A673 (cell line): ENCODE measurements at regions not wholly inside any gene's neighbourhood (a gene's known extent, or its start where the extent isn't known, plus 50 kb on each side); places are given as distances from the start of the nearest gene placed in this dataset.

Experiments used
- EZH2 ChIP-seq: fragments of 200-600 bp; sonication (generic); IDR thresholded peaks from 2 replicates; pipeline ENCODE4 v1.6.1; 2017; ENCODE audit warnings: borderline replicate concordance, low read depth, mild to moderate bottlenecking, mixed read lengths, antibody characterized with exemption, low read length; ENCODE audit not compliant: poor library complexity, severe bottlenecking
- TF ChIP-seq, protein P1 (sequence below): fragments of 300-800, 200-600 bp; sonication (generic); conservative IDR thresholded peaks from 2 replicates; pipeline ENCODE4 v1.5.1; 2017; ENCODE audit warnings: low read depth, mild to moderate bottlenecking, antibody characterized with exemption, low read length, moderate library complexity, mixed read lengths

DNA sequence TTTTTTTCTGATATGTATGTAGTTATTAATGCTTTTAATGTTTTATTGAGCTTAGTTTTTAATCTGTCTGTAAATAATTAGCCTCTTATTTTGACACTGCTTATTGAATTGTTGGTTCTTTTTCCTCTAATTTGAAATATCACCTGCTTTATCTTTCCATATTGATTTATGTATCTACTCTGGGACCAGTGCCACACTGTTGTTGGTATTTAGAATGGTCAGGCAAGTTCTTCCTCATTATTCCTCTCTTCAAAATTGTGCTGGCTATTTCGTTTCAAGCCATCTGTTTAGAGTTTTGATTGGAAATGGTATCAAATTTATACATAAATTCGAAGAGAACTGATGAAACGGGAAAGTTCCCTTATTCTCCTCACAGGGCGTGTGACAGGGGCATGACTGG lies 96.8 kb upstream of the APP start:
- TF ChIP-seq, protein P1, sequence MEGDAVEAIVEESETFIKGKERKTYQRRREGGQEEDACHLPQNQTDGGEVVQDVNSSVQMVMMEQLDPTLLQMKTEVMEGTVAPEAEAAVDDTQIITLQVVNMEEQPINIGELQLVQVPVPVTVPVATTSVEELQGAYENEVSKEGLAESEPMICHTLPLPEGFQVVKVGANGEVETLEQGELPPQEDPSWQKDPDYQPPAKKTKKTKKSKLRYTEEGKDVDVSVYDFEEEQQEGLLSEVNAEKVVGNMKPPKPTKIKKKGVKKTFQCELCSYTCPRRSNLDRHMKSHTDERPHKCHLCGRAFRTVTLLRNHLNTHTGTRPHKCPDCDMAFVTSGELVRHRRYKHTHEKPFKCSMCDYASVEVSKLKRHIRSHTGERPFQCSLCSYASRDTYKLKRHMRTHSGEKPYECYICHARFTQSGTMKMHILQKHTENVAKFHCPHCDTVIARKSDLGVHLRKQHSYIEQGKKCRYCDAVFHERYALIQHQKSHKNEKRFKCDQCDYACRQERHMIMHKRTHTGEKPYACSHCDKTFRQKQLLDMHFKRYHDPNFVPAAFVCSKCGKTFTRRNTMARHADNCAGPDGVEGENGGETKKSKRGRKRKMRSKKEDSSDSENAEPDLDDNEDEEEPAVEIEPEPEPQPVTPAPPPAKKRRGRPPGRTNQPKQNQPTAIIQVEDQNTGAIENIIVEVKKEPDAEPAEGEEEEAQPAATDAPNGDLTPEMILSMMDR = no peak
- TF ChIP-seq EZH2 = no peak
